ENCODE measurements at regions not wholly inside any gene's neighbourhood (a gene's known extent, or its start where the extent isn't known, plus 50 kb on each side); places are given as distances from the start of the nearest gene placed in this dataset.

- DNase-seq (ENCODE audit: extremely low read depth, low read depth) = no peak
Observed at GRCh38 chr12:69189378-69189978, 49.9 kb upstream of the CPSF6 start.

More at GRCh38 chr12:69189378-69189978, 49.9 kb upstream of the CPSF6 start:
- no peak for TF ChIP-seq CTCF (IDR thresholded peaks at IDR 0.05; ENCODE audit: low read depth, low read length)
